B cell (primary cell): ENCODE measurements at regions not wholly inside any gene's neighbourhood (a gene's known extent, or its start where the extent isn't known, plus 50 kb on each side); places are given as distances from the start of the nearest gene placed in this dataset.

ENCODE experiments used
- ATAC-seq: fragments of 200-7000 bp; cut with Tn5 transposase; one replicate; pipeline ENCODE4 v1.10.0; 2021; ENCODE audit warnings: low read depth, mild to moderate bottlenecking, moderate number of reproducible peaks, moderate library complexity
- CTCF ChIA-PET: fragments of 350-600 bp; sonication (Branson Sonifier 250); formaldehyde crosslinking; loops from one replicate; lab custom pipeline; 2021; ENCODE audit warnings: antibody characterized with exemption, inconsistent platforms; lab: Charles Lee
- POLR2A ChIA-PET: fragments of 350-600 bp; sonication (Branson Sonifier 250); formaldehyde crosslinking; loops from one replicate; lab custom pipeline; 2021; ENCODE audit warnings: antibody characterized with exemption; lab: Charles Lee
- DNase-seq: peaks from one replicate; pipeline ENCODE4 v3.0.0; 2013
- H2AFZ ChIP-seq: 2 replicates; pipeline ENCODE4 v1.6.1; 2012; ENCODE audit warnings: mild to moderate bottlenecking, low read depth, low read length; ENCODE audit not compliant: insufficient read depth, poor library complexity, severe bottlenecking
- H3K27ac ChIP-seq, 2 donors: 1 replicate in 1 of 2; 2 replicates in 1 of 2; pipeline ENCODE4 v1.5.1; 2012 to 2013; ENCODE audit warnings: low read length in 2 of 2, mild to moderate bottlenecking in 2 of 2, moderate library complexity in 1 of 2
- H3K27me3 ChIP-seq, 4 experiments: fragments of 200-600 bp in 1 of 4; sonication (generic) in 1 of 4; replicated peaks in 1 of 4; 1 replicate in 2 of 4; 2 replicates in 2 of 4; pipeline versions ENCODE4 v1.6.1 to v1.7.0; 2013 to 2016; ENCODE audit warnings: low read length in 3 of 4, mild to moderate bottlenecking in 2 of 4, mixed read lengths in 1 of 4, moderate library complexity in 1 of 4; ENCODE audit not compliant: insufficient read depth in 4 of 4, control insufficient read depth in 3 of 4; ENCODE audit errors: control extremely low read depth in 1 of 4
- H3K36me3 ChIP-seq, 2 experiments: replicated peaks in 1 of 2; 1 replicate in 1 of 2; 2 replicates in 1 of 2; pipeline versions ENCODE4 v1.6.1 to v1.7.1; 2013; ENCODE audit warnings: low read length in 1 of 2; ENCODE audit not compliant: insufficient read depth in 2 of 2, control insufficient read depth in 1 of 2; ENCODE audit errors: control extremely low read depth in 1 of 2, extremely low read depth in 1 of 2
- H3K4me1 ChIP-seq, 2 donors: fragments of 200-600 bp in 1 of 2; sonication (generic) in 1 of 2; 1 replicate in 1 of 2; 2 replicates in 1 of 2; pipeline versions ENCODE4 v1.5.1 to v1.6.1; 2013 to 2017; ENCODE audit warnings: low read length in 2 of 2; ENCODE audit not compliant: control insufficient read depth in 2 of 2, insufficient read depth in 2 of 2
- H3K4me2 ChIP-seq: replicated peaks from 2 replicates; pipeline ENCODE3; 2012; ENCODE audit warnings: mild to moderate bottlenecking, low read depth, low read length; ENCODE audit not compliant: poor library complexity, severe bottlenecking
- H3K4me3 ChIP-seq, 5 experiments: fragments of 200-600 bp in 1 of 5; sonication (generic) in 1 of 5; 1 replicate in 3 of 5; 2 replicates in 2 of 5; pipeline versions ENCODE4 v1.5.1 to v1.7.0; 2011 to 2016; ENCODE audit warnings: low read length in 4 of 5, mild to moderate bottlenecking in 4 of 5, low read depth in 2 of 5, control low read depth in 1 of 5, moderate library complexity in 1 of 5; ENCODE audit not compliant: insufficient read depth in 1 of 5; ENCODE audit errors: control extremely low read depth in 1 of 5, extremely low read depth in 1 of 5
- H3K79me2 ChIP-seq: fragments of 200-600 bp; sonication (generic); one replicate; pipeline ENCODE4 v1.6.0; 2016; ENCODE audit warnings: low read length; ENCODE audit not compliant: control insufficient read depth, insufficient read depth
- H3K9ac ChIP-seq: fragments of 200-600 bp; sonication (generic); 2 replicates; pipeline ENCODE4 v1.6.1; 2017; ENCODE audit warnings: mild to moderate bottlenecking, low read length, moderate library complexity
- H3K9me3 ChIP-seq, 3 donors: one replicate each; pipeline versions ENCODE4 v1.6.1 to v1.7.1; 2013; ENCODE audit warnings: low read length in 2 of 3; ENCODE audit not compliant: control insufficient read depth in 2 of 3, insufficient read depth in 1 of 3; ENCODE audit errors: control extremely low read depth in 1 of 3
- H4K20me1 ChIP-seq: 2 replicates; pipeline ENCODE4 v1.6.0; 2012; ENCODE audit warnings: mild to moderate bottlenecking, low read length; ENCODE audit not compliant: insufficient read depth, control insufficient read depth, poor library complexity, severe bottlenecking
- H3K27ac Mint-ChIP-seq: one replicate; pipeline ENCODE4 v1.8.0; 2021; ENCODE audit warnings: mixed read lengths
- H3K27me3 Mint-ChIP-seq: one replicate; pipeline ENCODE4 v1.8.0; 2021; ENCODE audit warnings: mixed read lengths
- H3K4me1 Mint-ChIP-seq: one replicate; pipeline ENCODE4 v1.8.0; 2021; ENCODE audit warnings: mixed read lengths
- H3K4me3 Mint-ChIP-seq: one replicate; pipeline ENCODE4 v1.8.0; 2021; ENCODE audit warnings: mixed read lengths
- H3K9me3 Mint-ChIP-seq: one replicate; pipeline ENCODE4 v1.8.0; 2022; ENCODE audit warnings: mixed read lengths; ENCODE audit not compliant: insufficient read depth
- EZH2 ChIP-seq: IDR thresholded peaks from 2 replicates; pipeline ENCODE4 v1.6.1; 2012; ENCODE audit warnings: borderline replicate concordance, low read depth, mild to moderate bottlenecking, moderate library complexity, low read length; ENCODE audit not compliant: insufficient read depth, poor library complexity, severe bottlenecking
- WGBS: methylation state at CpG from one replicate; pipeline ENCODE4 v1.1.5; 2013; ENCODE audit warnings: missing lambda C conversion rate; ENCODE audit not compliant: insufficient coverage; 5-methylcytosine and 5-hydroxymethylcytosine counted together
- intact Hi-C: fragments of 100-400 bp; cut with micrococcal nuclease; formaldehyde crosslinking; loops from one replicate; pipeline ENCODE4 v1.10.0; 2022
- TF ChIP-seq, protein P1 (sequence below): fragments of 200-600 bp; IDR thresholded peaks from one replicate; pipeline ENCODE4 v1.8.0; 2022; ENCODE audit warnings: antibody characterized with exemption, mild to moderate bottlenecking

GRCh38 chr12:124454735-124455134 lies 112.7 kb downstream of the NCOR2 start:
- 65% methylated on average over 4 of the region's 13 CpGs for WGBS
- H3K9me3 Mint-ChIP-seq = no peaks in the 10 kb centered on the region
- peaks cover 70% of the 10 kb centered on the region for H3K4me1 Mint-ChIP-seq

GRCh38 chr12:124454352-124454725 lies 113.1 kb downstream of the NCOR2 start:
- H3K4me2 ChIP-seq = peak overlapping the region; percentile 91
- peak overlapping the region; percentile 88 for H3K27ac ChIP-seq
- H3K79me2 ChIP-seq = peaks cover 38% of the 10 kb centered on the region
- Mint-ChIP-seq H3K27ac (peak overlapping the region; percentile 82), H3K9me3 (no peaks in the 10 kb centered on the region), H3K4me3 (peak overlapping the region; percentile 72), H3K4me1 (peaks cover 70% of the 10 kb centered on the region), H3K27me3 (no peaks in the 10 kb centered on the region)
- H3K4me3 ChIP-seq = no peak overlapping the region
- H3K4me1 ChIP-seq = peaks cover 44 to 73% of the 10 kb centered on the region in 2 donors
- H3K27me3 ChIP-seq = no peaks in the 10 kb centered on the region
- TF ChIP-seq, protein P1, sequence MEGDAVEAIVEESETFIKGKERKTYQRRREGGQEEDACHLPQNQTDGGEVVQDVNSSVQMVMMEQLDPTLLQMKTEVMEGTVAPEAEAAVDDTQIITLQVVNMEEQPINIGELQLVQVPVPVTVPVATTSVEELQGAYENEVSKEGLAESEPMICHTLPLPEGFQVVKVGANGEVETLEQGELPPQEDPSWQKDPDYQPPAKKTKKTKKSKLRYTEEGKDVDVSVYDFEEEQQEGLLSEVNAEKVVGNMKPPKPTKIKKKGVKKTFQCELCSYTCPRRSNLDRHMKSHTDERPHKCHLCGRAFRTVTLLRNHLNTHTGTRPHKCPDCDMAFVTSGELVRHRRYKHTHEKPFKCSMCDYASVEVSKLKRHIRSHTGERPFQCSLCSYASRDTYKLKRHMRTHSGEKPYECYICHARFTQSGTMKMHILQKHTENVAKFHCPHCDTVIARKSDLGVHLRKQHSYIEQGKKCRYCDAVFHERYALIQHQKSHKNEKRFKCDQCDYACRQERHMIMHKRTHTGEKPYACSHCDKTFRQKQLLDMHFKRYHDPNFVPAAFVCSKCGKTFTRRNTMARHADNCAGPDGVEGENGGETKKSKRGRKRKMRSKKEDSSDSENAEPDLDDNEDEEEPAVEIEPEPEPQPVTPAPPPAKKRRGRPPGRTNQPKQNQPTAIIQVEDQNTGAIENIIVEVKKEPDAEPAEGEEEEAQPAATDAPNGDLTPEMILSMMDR = no peak
- no peak for TF ChIP-seq EZH2
- POLR2A ChIA-PET = interaction anchor here (1.2 to 2.9 kb wide), 2 partner anchors 11 to 40 kb away, joined by 4 to 25 read pairs; no protein-coding TSS in a partner anchor
- WGBS = 77% methylated on average over 3 of the region's 11 CpGs
- ATAC-seq (no peak), DNase-seq (no peak)
- no peaks in the 10 kb centered on the region for H3K9me3 ChIP-seq
- H2AFZ ChIP-seq = no peak overlapping the region
- peaks cover 0 to 12% of the 10 kb centered on the region in 2 experiments for H3K36me3 ChIP-seq
- CTCF ChIA-PET = interaction anchor here (1.5 kb wide), 1 partner anchor 12 kb away, joined by 5 read pairs; no protein-coding TSS in a partner anchor
- intact Hi-C loops = loop anchor here (1.0 to 10.0 kb wide), 4 partner anchors 40 to 852 kb away; partner anchors contain the start of genes DDX55 and UBC
- peaks cover 21% of the 10 kb centered on the region for H4K20me1 ChIP-seq
- peak overlapping the region; percentile 65 for H3K9ac ChIP-seq

More at GRCh38 chr12:124454735-124455134, 112.7 kb downstream of the NCOR2 start:
- Histone ChIP-seq H3K36me3 (peaks cover 0 to 11% of the 10 kb centered on the region in 2 experiments), H3K4me2 (peak overlapping the region; percentile 91), H2AFZ (no peak overlapping the region), H3K9me3 (no peaks in the 10 kb centered on the region), H3K9ac (no peak overlapping the region), H3K79me2 (peaks cover 35% of the 10 kb centered on the region), H3K4me3 (no peak overlapping the region), H4K20me1 (peaks cover 17% of the 10 kb centered on the region), H3K27me3 (no peaks in the 10 kb centered on the region), H3K27ac (peak overlapping the region; percentile 88), H3K4me1 (peaks cover 44 to 73% of the 10 kb centered on the region in 2 donors)
- intact Hi-C loops = loop anchor here (1.0 to 10.0 kb wide), 4 partner anchors 40 to 852 kb away; partner anchors contain the start of genes DDX55 and UBC
- Mint-ChIP-seq H3K4me3 (peak overlapping the region; percentile 72), H3K27me3 (no peaks in the 10 kb centered on the region), H3K27ac (peak overlapping the region; percentile 82)
- ATAC-seq = no peak
- ChIA-PET CTCF (interaction anchor here (1.1 to 2.2 kb wide), 3 partner anchors 11 to 63 kb away, joined by 3 to 16 read pairs (median 4); no protein-coding TSS in a partner anchor), POLR2A (interaction anchor here (1.2 to 2.9 kb wide), 2 partner anchors 11 to 39 kb away, joined by 4 to 25 read pairs; no protein-coding TSS in a partner anchor)
- peak; percentile 54 for DNase-seq
- TF ChIP-seq, protein P1 = no peak
- TF ChIP-seq EZH2 = no peak
